ENCODE measurements at regions not wholly inside any gene's neighbourhood (a gene's known extent, or its start where the extent isn't known, plus 50 kb on each side); places are given as distances from the start of the nearest gene placed in this dataset.

DNA sequence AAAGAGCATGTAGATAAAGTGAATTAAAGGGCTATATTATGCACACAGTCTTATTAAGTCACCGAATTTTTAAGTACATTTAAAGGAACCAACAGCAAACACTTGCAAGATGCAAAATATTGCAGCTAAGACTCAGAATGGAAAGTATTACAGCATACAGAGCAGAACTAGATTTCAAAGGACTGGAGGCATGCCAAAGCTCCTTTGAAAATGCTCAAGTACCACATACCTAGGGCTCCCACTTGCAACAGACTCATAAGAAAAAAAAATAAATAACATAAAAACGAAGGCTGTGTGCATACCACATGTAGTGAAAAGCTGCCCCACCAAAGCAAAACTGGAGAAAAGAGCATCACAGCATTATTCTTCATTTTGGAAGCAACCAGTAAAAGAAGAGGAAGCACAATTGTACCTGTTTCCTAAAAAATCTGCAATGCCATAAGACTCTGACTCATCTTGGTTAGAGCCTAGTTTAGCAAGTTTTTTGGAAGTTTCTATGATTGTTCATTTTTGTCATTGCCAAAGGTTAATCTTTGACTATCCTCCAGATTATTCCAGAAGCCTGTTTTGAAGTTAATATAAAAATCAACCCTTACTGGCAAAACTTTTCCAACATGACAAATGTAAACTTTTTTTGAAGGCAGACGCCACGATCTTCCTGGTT, 306.0 kb upstream of the COL3A1 start:
- TF ChIP-seq CTCF (conservative IDR thresholded peaks at IDR 0.05; ENCODE audit: low read depth in 2 of 2) (no peak), CREB1 (CRISPR knock-in tag; IDR thresholded peaks at IDR 0.05; ENCODE audit: low read depth) (no peak), EZH2 (IDR thresholded peaks at IDR 0.05; ENCODE audit: low read depth, unreplicated experiment) (no peak), ZNF331 (CRISPR knock-in tag; IDR thresholded peaks at IDR 0.05; ENCODE audit: low read depth) (no peak), POLR2AphosphoS5 (IDR thresholded peaks at IDR 0.05; ENCODE audit: low read depth) (no peak), EZH2phosphoT487 (IDR thresholded peaks at IDR 0.05; ENCODE audit: unreplicated experiment) (no peak), REST (IDR thresholded peaks at IDR 0.05; ENCODE audit: unreplicated experiment) (no peak), STAT1 (IDR thresholded peaks at IDR 0.05; ENCODE audit: unreplicated experiment) (no peak), JUNB (IDR thresholded peaks at IDR 0.05; ENCODE audit: unreplicated experiment) (no peak), ETS1 (IDR thresholded peaks at IDR 0.05) (no peak)
